B cell (primary cell): ENCODE measurements at regions not wholly inside any gene's neighbourhood (a gene's known extent, or its start where the extent isn't known, plus 50 kb on each side); places are given as distances from the start of the nearest gene placed in this dataset.

Experiments
- CTCF ChIP-seq: fragments of 200-600 bp; IDR thresholded peaks from one replicate; pipeline ENCODE4 v1.8.0; 2022; ENCODE audit warnings: antibody characterized with exemption, mild to moderate bottlenecking
- EZH2 ChIP-seq: IDR thresholded peaks from 2 replicates; pipeline ENCODE4 v1.6.1; 2012; ENCODE audit warnings: borderline replicate concordance, low read depth, mild to moderate bottlenecking, moderate library complexity, low read length; ENCODE audit not compliant: insufficient read depth, poor library complexity, severe bottlenecking

- TF ChIP-seq EZH2 (no peak), CTCF (no peak)
Measured at GRCh38 chr3:124336067-124336656, 344.2 kb upstream of the ROPN1 start.
